NT2/D1 (cell line): ENCODE measurements at regions not wholly inside any gene's neighbourhood (a gene's known extent, or its start where the extent isn't known, plus 50 kb on each side); places are given as distances from the start of the nearest gene placed in this dataset.

Source experiments
- YY1 ChIP-seq: IDR thresholded peaks from 2 replicates; pipeline ENCODE4 v1.6.1; 2011; ENCODE audit not compliant: insufficient read length, insufficient read depth
- ZNF274 ChIP-seq: IDR thresholded peaks from 2 replicates; pipeline ENCODE4 v1.6.1; 2011; ENCODE audit warnings: mild to moderate bottlenecking, low read depth, low read length

DNA sequence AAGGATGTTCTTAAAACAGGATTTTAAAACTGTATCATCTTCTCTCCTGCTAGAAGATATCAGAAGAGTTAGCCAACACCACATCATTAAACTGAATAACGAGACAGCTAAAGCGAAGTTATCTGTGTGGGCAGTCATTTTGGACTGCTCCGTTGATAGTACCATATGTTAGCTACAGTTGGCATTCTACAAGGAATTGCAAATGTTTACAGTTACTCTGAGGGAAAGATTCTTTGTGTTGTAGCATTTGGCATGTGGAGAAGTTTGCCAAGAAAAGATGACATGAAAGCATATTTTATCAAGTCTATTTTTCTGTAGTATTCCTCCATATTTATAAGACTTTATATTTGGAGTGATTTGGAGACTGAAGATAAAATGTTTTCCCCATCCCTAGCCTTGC, 464.4 kb upstream of the POM121L12 start:
- TF ChIP-seq YY1: no peak
- no peak for TF ChIP-seq ZNF274
